Duodenal mucosa (tissue), 2 donors: ENCODE measurements at regions not wholly inside any gene's neighbourhood (a gene's known extent, or its start where the extent isn't known, plus 50 kb on each side); places are given as distances from the start of the nearest gene placed in this dataset.
"Not testable (repeated sequence)": the region's sequence is repeated elsewhere in the genome, so short reads cannot be mapped to it uniquely, and the experiment has no call there.

Source experiments
- H3K27ac ChIP-seq: one replicate; pipeline ENCODE4 v1.7.0; 2013; ENCODE audit warnings: low read depth, low read length
- H3K27me3 ChIP-seq, 2 donors: one replicate each; pipeline ENCODE4 v1.7.0; 2013; ENCODE audit warnings: low read length in 2 of 2, control low read depth in 1 of 2; ENCODE audit not compliant: insufficient read depth in 2 of 2, control insufficient read depth in 1 of 2
- H3K36me3 ChIP-seq, 2 donors: one replicate each; pipeline ENCODE4 v1.7.0; 2013; ENCODE audit warnings: low read length in 2 of 2, control low read depth in 1 of 2; ENCODE audit not compliant: insufficient read depth in 2 of 2, control insufficient read depth in 1 of 2
- H3K4me1 ChIP-seq, 2 donors: one replicate each; pipeline ENCODE4 v1.7.0; 2013; ENCODE audit warnings: low read length in 2 of 2, control low read depth in 1 of 2; ENCODE audit not compliant: insufficient read depth in 2 of 2, control insufficient read depth in 1 of 2
- H3K4me3 ChIP-seq, 2 donors: one replicate each; pipeline ENCODE4 v1.7.0; 2013; ENCODE audit warnings: low read length in 2 of 2, low read depth in 1 of 2
- H3K9ac ChIP-seq, 2 donors: one replicate each; pipeline ENCODE4 v1.7.0; 2013; ENCODE audit warnings: low read length in 2 of 2, low read depth in 1 of 2
- H3K9me3 ChIP-seq, 2 donors: one replicate each; pipeline ENCODE4 v1.7.0; 2013; ENCODE audit warnings: low read length in 2 of 2, control low read depth in 1 of 2; ENCODE audit not compliant: control insufficient read depth in 1 of 2

- H3K4me3 ChIP-seq, H3K9ac ChIP-seq, H3K4me1 ChIP-seq, H3K27ac ChIP-seq, H3K36me3 ChIP-seq, H3K27me3 ChIP-seq, H3K9me3 ChIP-seq: not testable (repeated sequence)
Observed at GRCh38 chr20:60790339-60790738, 461.7 kb upstream of the CDH4 start.

GRCh38 chr20:60791823-60792222, 460.2 kb upstream of the CDH4 start:
- H3K4me1 ChIP-seq = no peaks in the 10 kb centered on the region
- no peak overlapping the region for H3K27ac ChIP-seq
- no peak overlapping the region for H3K4me3 ChIP-seq
- H3K9ac ChIP-seq = no peak overlapping the region
- H3K27me3 ChIP-seq = no peaks in the 10 kb centered on the region
- H3K9me3 ChIP-seq = peaks cover 0 to 3% of the 10 kb centered on the region in 2 donors
- H3K36me3 ChIP-seq = no peaks in the 10 kb centered on the region

- Histone ChIP-seq H3K9ac (no peak overlapping the region), H3K36me3 (no peaks in the 10 kb centered on the region), H3K4me3 (no peak overlapping the region), H3K9me3 (peaks cover 0 to 8% of the 10 kb centered on the region in 2 donors), H3K27ac (no peak overlapping the region), H3K27me3 (no peaks in the 10 kb centered on the region), H3K4me1 (no peaks in the 10 kb centered on the region)
Observed at GRCh38 chr20:60792941-60793340, 459.1 kb upstream of the CDH4 start.

- Histone ChIP-seq H3K9ac (no peak overlapping the region), H3K9me3 (peaks cover 0 to 14% of the 10 kb centered on the region in 2 donors), H3K27ac (no peak overlapping the region), H3K4me1 (no peaks in the 10 kb centered on the region), H3K27me3 (no peaks in the 10 kb centered on the region), H3K4me3 (no peak overlapping the region), H3K36me3 (no peaks in the 10 kb centered on the region)
Observed at GRCh38 chr20:60794674-60795073, 457.4 kb upstream of the CDH4 start.

GRCh38 chr20:60795651-60796050, 456.4 kb upstream of the CDH4 start:
- Histone ChIP-seq H3K9me3 (peaks cover 0 to 14% of the 10 kb centered on the region in 2 donors), H3K4me1 (no peaks in the 10 kb centered on the region), H3K27ac (no peak overlapping the region), H3K9ac (no peak overlapping the region), H3K27me3 (no peaks in the 10 kb centered on the region), H3K4me3 (no peak overlapping the region), H3K36me3 (no peaks in the 10 kb centered on the region)

DNA sequence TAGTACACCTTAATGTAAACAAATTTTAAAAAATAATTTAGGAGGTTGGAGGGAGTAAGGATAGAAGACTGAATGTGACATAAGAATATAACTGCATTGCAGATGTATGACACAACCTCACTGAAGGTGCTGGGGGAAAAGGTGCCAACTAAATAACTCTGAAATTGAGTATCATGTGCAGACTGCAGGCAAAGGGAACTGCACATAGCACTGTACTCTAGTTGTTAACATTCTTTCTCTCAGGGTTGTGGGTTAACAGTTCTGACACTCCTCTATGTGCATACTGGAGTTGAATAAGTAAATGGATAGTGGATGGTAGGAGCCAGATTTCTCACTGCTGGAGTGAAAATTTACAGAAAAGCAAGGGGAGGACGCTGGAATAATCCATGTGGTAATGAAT, 451.9 kb upstream of the CDH4 start:
- no peaks in the 10 kb centered on the region for H3K27me3 ChIP-seq
- H3K9me3 ChIP-seq = peaks cover 0 to 14% of the 10 kb centered on the region in 2 donors
- no peaks in the 10 kb centered on the region for H3K4me1 ChIP-seq
- H3K36me3 ChIP-seq = no peaks in the 10 kb centered on the region
- no peak overlapping the region for H3K9ac ChIP-seq
- no peak overlapping the region for H3K27ac ChIP-seq
- no peak overlapping the region for H3K4me3 ChIP-seq

- no peaks in the 10 kb centered on the region for H3K36me3 ChIP-seq
- peaks cover 0 to 9% of the 10 kb centered on the region in 2 donors for H3K9me3 ChIP-seq
- H3K27ac ChIP-seq = no peak overlapping the region
- no peaks in the 10 kb centered on the region for H3K4me1 ChIP-seq
- no peak overlapping the region for H3K4me3 ChIP-seq
- H3K27me3 ChIP-seq = no peaks in the 10 kb centered on the region
- H3K9ac ChIP-seq = no peak overlapping the region
Observed at GRCh38 chr20:60802676-60803075, 449.4 kb upstream of the CDH4 start.

DNA sequence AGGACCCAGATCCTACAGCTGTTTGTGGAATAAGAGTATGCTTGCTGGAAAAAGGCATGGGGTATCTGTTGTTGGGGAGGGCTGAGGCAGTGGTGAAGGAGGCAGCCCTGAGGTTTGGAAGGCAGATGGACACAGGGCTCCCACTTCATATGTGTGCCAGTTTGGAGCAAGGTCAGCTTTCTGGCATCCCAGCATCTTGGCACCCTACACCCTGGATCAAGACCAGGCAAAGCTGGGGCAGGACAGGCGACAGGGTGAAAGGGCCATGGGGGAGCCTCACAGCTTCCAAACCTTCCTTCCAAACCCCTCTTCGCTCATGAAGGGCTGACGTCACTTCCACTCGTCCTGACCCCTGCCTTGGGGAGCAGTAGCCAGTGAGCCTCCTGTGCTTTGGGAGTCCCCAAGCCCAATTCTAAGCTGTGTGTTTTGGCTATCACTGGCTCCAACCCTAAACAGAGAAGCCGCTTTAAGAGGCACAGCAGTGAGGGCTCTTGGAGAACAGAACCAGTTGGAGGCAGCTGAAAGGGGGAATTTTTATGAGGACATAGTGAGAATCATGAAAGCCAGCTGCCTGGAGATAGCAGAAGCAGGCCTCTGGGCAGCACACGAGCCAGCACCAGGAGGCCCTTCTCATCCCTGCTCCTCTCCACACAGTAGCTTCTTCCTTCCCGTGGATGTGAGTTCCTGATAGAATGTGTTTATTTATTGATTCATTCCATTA, 448.6 kb upstream of the CDH4 start:
- no peak overlapping the region for H3K4me3 ChIP-seq
- no peaks in the 10 kb centered on the region for H3K36me3 ChIP-seq
- no peaks in the 10 kb centered on the region for H3K4me1 ChIP-seq
- no peak overlapping the region for H3K9ac ChIP-seq
- H3K27ac ChIP-seq = no peak overlapping the region
- no peaks in the 10 kb centered on the region for H3K27me3 ChIP-seq
- H3K9me3 ChIP-seq = peaks cover 0 to 5% of the 10 kb centered on the region in 2 donors

DNA sequence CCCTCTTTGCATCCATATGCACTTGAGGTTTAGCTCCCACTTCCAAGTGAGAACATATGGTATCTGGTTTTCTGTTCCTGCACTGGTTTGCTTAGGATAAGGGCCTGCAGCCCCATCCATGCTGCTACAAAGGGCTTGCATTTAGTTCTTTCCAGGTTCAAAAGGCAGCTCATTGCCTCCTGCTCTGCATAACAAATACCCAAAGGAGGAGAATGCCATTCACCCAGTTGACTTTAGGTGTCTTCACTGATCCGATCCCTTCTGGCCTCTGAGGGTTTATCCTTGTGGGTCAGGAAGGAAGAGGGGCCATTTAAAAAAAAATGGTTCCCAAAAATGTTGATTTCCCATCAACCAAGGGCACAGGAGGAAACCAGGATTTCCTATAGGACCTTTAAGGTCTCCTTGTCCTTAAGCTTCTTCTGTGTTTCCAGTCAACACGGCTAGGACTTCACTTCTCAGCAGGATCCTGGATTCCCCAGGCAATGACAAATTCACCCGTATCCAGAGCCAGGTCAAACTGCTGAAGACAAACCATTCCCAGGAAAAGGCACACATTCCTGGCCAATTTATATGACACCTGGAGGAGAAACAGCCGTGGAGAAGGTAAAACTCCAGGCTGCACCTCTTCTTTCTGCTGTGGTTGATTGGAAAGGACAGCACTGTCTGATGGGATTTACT, 447.7 kb upstream of the CDH4 start:
- peaks cover 0 to under 1% of the 10 kb centered on the region in 2 donors for H3K9me3 ChIP-seq
- no peaks in the 10 kb centered on the region for H3K36me3 ChIP-seq
- H3K27ac ChIP-seq = no peak overlapping the region
- H3K27me3 ChIP-seq = no peaks in the 10 kb centered on the region
- no peaks in the 10 kb centered on the region for H3K4me1 ChIP-seq
- H3K4me3 ChIP-seq = no peak overlapping the region
- H3K9ac ChIP-seq = no peak overlapping the region

GRCh38 chr20:60804918-60805630, 447.0 kb upstream of the CDH4 start:
- H3K9me3 ChIP-seq = no peaks in the 10 kb centered on the region
- no peak overlapping the region for H3K4me3 ChIP-seq
- no peaks in the 10 kb centered on the region for H3K4me1 ChIP-seq
- H3K27ac ChIP-seq = no peak overlapping the region
- H3K36me3 ChIP-seq = no peaks in the 10 kb centered on the region
- H3K9ac ChIP-seq = no peak overlapping the region
- H3K27me3 ChIP-seq = no peaks in the 10 kb centered on the region
